K562 (cell line): ENCODE measurements at regions not wholly inside any gene's neighbourhood (a gene's known extent, or its start where the extent isn't known, plus 50 kb on each side); places are given as distances from the start of the nearest gene placed in this dataset.

Experiments
- ATAC-seq: fragments of 200-7000 bp; cut with Tn5 transposase; 3 replicates; pipeline ENCODE4 v1.9.1; 2020; ENCODE audit warnings: moderate library complexity
- BruUV-seq: library from RNA; stranded (reverse); fragments of 400-500 nt; replicated peaks from 2 replicates; lab custom pipeline; 2021; lab: Mats Ljungman, UMichigan
- CTCF ChIA-PET: fragments of 300-600 bp; formaldehyde crosslinking; extraction: SDS; loops from one replicate; lab custom pipeline; 2021; ENCODE audit warnings: low intra/inter-chr PET ratio; lab: Yijun Ruan, JAX
- POLR2A ChIA-PET: fragments of 300-600, 350-650 bp; sonication (Branson Sonifier 250); formaldehyde crosslinking; extraction: SDS; loops from one replicate; lab custom pipeline; 2021; ENCODE audit warnings: antibody characterized with exemption, inconsistent platforms; lab: Yijun Ruan, JAX
- DNase-seq, 4 experiments: peaks; one replicate each; pipeline versions ENCODE4 v3.0.0 to v3.0.0-alpha.2; 2011 to 2018; ENCODE audit warnings: low spot score in 3 of 4, mixed read lengths in 3 of 4; ENCODE audit errors: extremely low read depth in 1 of 4
- FAIRE-seq: peaks from 2 replicates; lab custom pipeline; 2011; peaks lifted over from hg19 to GRCh38; lab: Jason Lieb, UNC
- H2AFZ ChIP-seq: 2 replicates; pipeline ENCODE4 v1.6.0; 2011; ENCODE audit warnings: low read depth, low read length, control low read depth, inconsistent platforms
- H3K27ac ChIP-seq: fragments of 200-600 bp; 3 replicates; pipeline ENCODE4 v1.8.0; 2011; ENCODE audit warnings: low read depth, mild to moderate bottlenecking, control low read depth, inconsistent platforms, low read length, moderate library complexity, mixed read lengths; ENCODE audit errors: extremely low read depth
- H3K27me3 ChIP-seq, 2 experiments: fragments of 300-600 bp in 1 of 2; 2 replicates in 1 of 2; 3 replicates in 1 of 2; pipeline versions ENCODE4 v1.6.0 to v1.8.0; 2011; ENCODE audit warnings: inconsistent platforms in 2 of 2, low read length in 2 of 2, mild to moderate bottlenecking in 1 of 2, mixed read lengths in 1 of 2, moderate library complexity in 1 of 2; ENCODE audit not compliant: control insufficient read depth in 2 of 2, insufficient read depth in 2 of 2
- H3K36me3 ChIP-seq: fragments of 300-600 bp; 3 replicates; pipeline ENCODE4 v1.8.0; 2011; ENCODE audit warnings: mild to moderate bottlenecking, low read length, inconsistent platforms; ENCODE audit not compliant: control insufficient read depth, insufficient read depth
- H3K4me1 ChIP-seq, 2 experiments: fragments of 200-600 bp in 1 of 2; replicated peaks in 1 of 2; 2 replicates in 1 of 2; 3 replicates in 1 of 2; pipeline versions ENCODE4 v1.5.1 to v1.8.0; 2011; ENCODE audit warnings: inconsistent platforms in 2 of 2, low read length in 2 of 2, mild to moderate bottlenecking in 1 of 2, mixed read lengths in 1 of 2, moderate library complexity in 1 of 2; ENCODE audit not compliant: control insufficient read depth in 2 of 2, insufficient read depth in 2 of 2
- H3K4me2 ChIP-seq: 2 replicates; pipeline ENCODE4 v1.6.1; 2011; ENCODE audit warnings: low read length, control low read depth, inconsistent platforms, mixed read lengths; ENCODE audit not compliant: insufficient read depth
- H3K4me3 ChIP-seq: fragments of 200-600 bp; sonication (generic), shearing (Covaris generic); 2 replicates; pipeline ENCODE4 v1.5.1; 2016; ENCODE audit warnings: control low read depth, inconsistent platforms
- H3K79me2 ChIP-seq: fragments of 200-600 bp; 3 replicates; pipeline ENCODE4 v1.8.0; 2011; ENCODE audit warnings: low read length, inconsistent platforms; ENCODE audit not compliant: control insufficient read depth, insufficient read depth
- H3K9ac ChIP-seq, 2 experiments: 2 replicates each; pipeline versions ENCODE4 v1.6.0 to v1.6.1; 2011; ENCODE audit warnings: low read depth in 2 of 2, low read length in 2 of 2, control low read depth in 1 of 2, inconsistent platforms in 1 of 2, mild to moderate bottlenecking in 1 of 2, mixed read lengths in 1 of 2; ENCODE audit not compliant: insufficient read depth in 1 of 2
- H3K9me1 ChIP-seq: one replicate; pipeline ENCODE4 v1.6.0; 2011; ENCODE audit warnings: inconsistent platforms, mild to moderate bottlenecking, low read length, moderate library complexity; ENCODE audit not compliant: control insufficient read depth, insufficient read depth
- H3K9me3 ChIP-seq: replicated peaks from 2 replicates; pipeline ENCODE4 v1.5.1; 2011; ENCODE audit warnings: low read depth, low read length, inconsistent platforms; ENCODE audit not compliant: control insufficient read depth, insufficient read depth
- H4K20me1 ChIP-seq: replicated peaks from 2 replicates; pipeline ENCODE4 v1.6.1; 2011; ENCODE audit warnings: low read length, inconsistent platforms, mixed read lengths; ENCODE audit not compliant: control insufficient read depth, insufficient read depth
- ATF3 ChIP-seq, 2 experiments: fragments of 450-650 bp in 1 of 2; sonication (generic) in 1 of 2; formaldehyde crosslinking in 1 of 2; IDR thresholded peaks in 1 of 2; conservative IDR thresholded peaks in 1 of 2; 2 replicates each; pipeline versions ENCODE4 v1.6.1 to v1.8.1; 2016 to 2023; ENCODE audit warnings: mild to moderate bottlenecking in 2 of 2, moderate library complexity in 2 of 2, inconsistent platforms in 1 of 2, missing genetic modification reagents in 1 of 2
- CBFA2T3 ChIP-seq: fragments of 450-650 bp; IDR thresholded peaks from 2 replicates; pipeline ENCODE4 v1.6.1; 2017
- CHD2 ChIP-seq: IDR thresholded peaks from 2 replicates; pipeline ENCODE4 v1.6.1; 2011; ENCODE audit warnings: low read depth, low read length
- EP400 ChIP-seq: fragments of 450-650 bp; IDR thresholded peaks from 2 replicates; pipeline ENCODE4 v1.6.1; 2017; ENCODE audit warnings: antibody characterized with exemption, mild to moderate bottlenecking, moderate library complexity
- FOSL1 ChIP-seq: fragments of 200-800 bp; sonication (Bioruptor generic); conservative IDR thresholded peaks from 2 replicates; pipeline ENCODE4 v1.6.1; 2016; ENCODE audit warnings: missing genetic modification characterization, missing compliant biosample characterization
- GABPB2 ChIP-seq: fragments of 250-450 bp; sonication (Bioruptor Pico); conservative IDR thresholded peaks from 2 replicates; pipeline ENCODE4 v1.5.1; 2021; ENCODE audit warnings: mild to moderate bottlenecking
- GTF2A2 ChIP-seq: IDR thresholded peaks from 2 replicates; pipeline ENCODE4 v1.6.1; 2016; ENCODE audit warnings: mild to moderate bottlenecking, missing genetic modification characterization, missing compliant biosample characterization
- HNRNPH1 ChIP-seq: fragments of 200-400 bp; formaldehyde crosslinking; optimal IDR thresholded peaks from 2 replicates; pipeline ENCODE3; 2017; ENCODE audit warnings: low read depth, mild to moderate bottlenecking, low read length, moderate library complexity
- JUND ChIP-seq, 2 experiments: IDR thresholded peaks; 2 replicates in 1 of 2; 3 replicates in 1 of 2; pipeline ENCODE4 v1.6.1; 2011; ENCODE audit warnings: borderline replicate concordance in 2 of 2, low read depth in 2 of 2, low read length in 2 of 2, improper control_type of control experiment in 1 of 2, missing biosample characterization in 1 of 2, missing genetic modification characterization in 1 of 2, missing genetic modification reagents in 1 of 2
- KLF13 ChIP-seq: fragments of 450-650 bp; IDR thresholded peaks from 2 replicates; pipeline ENCODE4 v1.6.1; 2016; ENCODE audit warnings: missing genetic modification characterization, low read depth, mild to moderate bottlenecking, missing compliant biosample characterization, moderate library complexity, borderline replicate concordance
- MAFF ChIP-seq: IDR thresholded peaks from 2 replicates; pipeline ENCODE4 v1.6.1; 2012; ENCODE audit warnings: low read length, improper control_type of control experiment
- MAFK ChIP-seq: IDR thresholded peaks from 2 replicates; pipeline ENCODE4 v1.6.1; 2011; ENCODE audit warnings: low read length, improper control_type of control experiment
- NFATC3 ChIP-seq: fragments of 450-650 bp; IDR thresholded peaks from 2 replicates; pipeline ENCODE4 v1.6.1; 2017; ENCODE audit warnings: mild to moderate bottlenecking
- NFE2 ChIP-seq: IDR thresholded peaks from 2 replicates; pipeline ENCODE4 v1.6.1; 2014; ENCODE audit warnings: antibody characterized with exemption, low read depth
- NFXL1 ChIP-seq: fragments of 450-650 bp; formaldehyde crosslinking; IDR thresholded peaks from 2 replicates; pipeline ENCODE4 v1.4.0; 2021; ENCODE audit warnings: mild to moderate bottlenecking
- NONO ChIP-seq, 2 experiments: fragments of 200-400 bp in 1 of 2; fragments of 450-650 bp in 1 of 2; formaldehyde crosslinking in 1 of 2; IDR thresholded peaks; 2 replicates each; pipeline ENCODE4 v1.6.1; 2017; ENCODE audit warnings: low read depth in 2 of 2, mild to moderate bottlenecking in 2 of 2, moderate library complexity in 2 of 2, low read length in 1 of 2
- PKNOX1 ChIP-seq: fragments of 450-650 bp; IDR thresholded peaks from 2 replicates; pipeline ENCODE4 v1.6.1; 2016
- RBBP5 ChIP-seq: fragments of 200-600 bp; sonication (generic); IDR thresholded peaks from 2 replicates; pipeline ENCODE4 v1.6.1; 2012; ENCODE audit warnings: borderline replicate concordance, mild to moderate bottlenecking, low read length, control low read depth, inconsistent platforms; ENCODE audit not compliant: insufficient read depth, poor library complexity, severe bottlenecking
- SMARCA4 ChIP-seq: fragments of 450-650 bp; IDR thresholded peaks from 2 replicates; pipeline ENCODE4 v1.6.1; 2016
- STAG1 ChIP-seq: sonication (generic); formaldehyde crosslinking; IDR thresholded peaks from 2 replicates; pipeline ENCODE4 v1.5.0; 2020; ENCODE audit warnings: missing genetic modification reagents, borderline replicate concordance
- TBP ChIP-seq: optimal IDR thresholded peaks from 2 replicates; pipeline ENCODE3; 2011; ENCODE audit warnings: low read depth, low read length, improper control_type of control experiment
- ZNF316 ChIP-seq: fragments of 450-650 bp; IDR thresholded peaks from 2 replicates; pipeline ENCODE4 v1.6.1; 2016
- WGBS: fragments of 100-300 bp; shearing (Covaris generic); methylation state at CpG from one replicate; pipeline ENCODE4 v1.1.6; 2016; ENCODE audit warnings: low coverage, mixed read lengths; ENCODE audit not compliant: insufficient coverage; ENCODE audit errors: missing lambda C conversion rate; 5-methylcytosine and 5-hydroxymethylcytosine counted together
- in situ Hi-C: fragments of 300-500 bp; cut with MboI; formaldehyde crosslinking; loops from 4 replicates; pipeline ENCODE4 v1.15.0; 2018; ENCODE audit warnings: inconsistent platforms, mixed read lengths
- intact Hi-C: fragments of 100-400 bp; cut with micrococcal nuclease; formaldehyde crosslinking; loops from 2 replicates; pipeline ENCODE4 v1.14.2; 2022

DNA sequence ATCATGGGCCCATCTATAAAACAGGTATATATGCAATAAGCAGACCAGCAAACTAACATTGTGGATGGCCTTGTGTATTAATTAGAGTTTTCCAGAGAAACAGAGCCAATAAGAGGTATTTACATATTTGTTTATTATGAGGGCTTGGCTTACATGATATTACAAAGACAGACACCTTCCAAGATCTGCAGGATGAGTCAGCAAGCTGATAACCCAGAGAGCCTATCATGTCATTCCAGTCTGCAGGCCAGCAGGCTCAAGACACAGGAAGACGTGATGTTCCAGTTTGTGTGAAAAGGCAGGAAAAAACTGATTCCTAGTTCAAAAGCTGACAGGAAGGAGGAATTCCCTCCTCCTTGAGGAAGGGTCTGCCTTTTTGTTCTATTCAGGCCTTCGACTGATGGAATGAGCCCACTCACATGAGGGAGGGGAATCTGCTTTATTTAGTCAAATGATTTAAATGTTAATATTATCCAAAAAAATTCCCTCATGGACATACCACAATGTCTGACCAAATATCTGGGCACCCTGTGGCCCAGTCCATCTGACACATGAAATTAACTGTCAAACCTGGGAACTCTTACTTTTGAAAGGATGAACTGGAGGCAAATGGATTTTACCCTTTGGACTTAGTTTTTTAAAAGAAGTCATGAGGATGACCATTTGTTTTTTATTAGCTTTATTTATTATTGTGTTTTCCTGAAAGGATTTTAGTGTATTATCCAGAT, 161.2 kb upstream of the CHD1 start:
- no peaks in the 10 kb centered on the region for H3K9me3 ChIP-seq
- intact Hi-C loops (no loop called here), in situ Hi-C loops (no loop called here)
- H3K27ac ChIP-seq: no peak overlapping the region
- 0 out of 2 replicates have a peak overlapping the region, but pooled peaks have one; percentile 14 for H3K4me2 ChIP-seq
- ATAC-seq: peak; percentile 72
- CTCF ChIA-PET: no interaction called here
- no peak overlapping the region for H3K4me3 ChIP-seq
- H4K20me1 ChIP-seq: no peaks in the 10 kb centered on the region
- H2AFZ ChIP-seq: peak overlapping the region; percentile 54; the same call in 1 of the 2 replicates
- peaks cover 0 to 8% of the 10 kb centered on the region in 2 experiments; a peak in 1 of 5 replicates for H3K4me1 ChIP-seq
- POLR2A ChIA-PET: interaction anchor here (1.0 kb wide), 1 partner anchor 13 kb away, joined by 3 read pairs; no protein-coding TSS in a partner anchor
- DNase-seq: peak in 2 of 4 experiments; percentile 12 to 28
- no peak overlapping the region for H3K9ac ChIP-seq
- H3K27me3 ChIP-seq: no peaks in the 10 kb centered on the region
- H3K79me2 ChIP-seq: no peaks in the 10 kb centered on the region
- no TSS peak for BruUV-seq
- FAIRE-seq: peak; percentile 35
- H3K36me3 ChIP-seq: no peaks in the 10 kb centered on the region
- WGBS: 5% methylated on average over 2 of the region's 2 CpGs
- no peaks in the 10 kb centered on the region for H3K9me1 ChIP-seq
- TF ChIP-seq ATF3 (IDR thresholded peaks at IDR 0.05) (peak; percentile 64), ATF3 (CRISPR knock-in tag; conservative IDR thresholded peaks at IDR 0.05) (no peak), SMARCA4 (no peak), CBFA2T3 (0 out of 2 replicates have a peak, but pooled peaks have one; percentile 15), NFXL1 (CRISPR knock-in tag) (no peak), GABPB2 (CRISPR knock-in tag) (no peak), MAFF (peak; percentile 44; the same call in 1 of the 2 replicates), KLF13 (tag) (no peak), PKNOX1 (peak; percentile 35; the same call in 1 of the 2 replicates), ZNF316 (peak; percentile 48; the same call in 1 of the 2 replicates), NFATC3 (no peak), STAG1 (CRISPR knock-in tag) (no peak), GTF2A2 (tag) (no peak), HNRNPH1 (no peak), NFE2 (peak; percentile 80), JUND (IDR thresholded peaks at IDR 0.05; ENCODE audit: borderline replicate concordance, low read depth, low read length) (peak; percentile 77), JUND (tag; IDR thresholded peaks at IDR 0.05; ENCODE audit: borderline replicate concordance, low read depth, low read length) (peak; percentile 73; the same call in 2 of the 3 replicates), EP400 (no peak), NONO (IDR thresholded peaks at IDR 0.05; ENCODE audit: low read depth in 2 of 2, low read length in 1 of 2) (no peak), RBBP5 (no peak), TBP (no peak), FOSL1 (tag) (peak; percentile 74), CHD2 (no peak), MAFK (peak; percentile 49; the same call in 1 of the 2 replicates)
